Cerebellar nuclear complex (tissue), 1 donor: ENCODE measurements at regions not wholly inside any gene's neighbourhood (a gene's known extent, or its start where the extent isn't known, plus 50 kb on each side); places are given as distances from the start of the nearest gene placed in this dataset.

Experiments
- DNase-seq, 2 experiments: peaks; one replicate each; lab custom pipeline; 2025; lab: John Stamatoyannopoulos, UW

DNA sequence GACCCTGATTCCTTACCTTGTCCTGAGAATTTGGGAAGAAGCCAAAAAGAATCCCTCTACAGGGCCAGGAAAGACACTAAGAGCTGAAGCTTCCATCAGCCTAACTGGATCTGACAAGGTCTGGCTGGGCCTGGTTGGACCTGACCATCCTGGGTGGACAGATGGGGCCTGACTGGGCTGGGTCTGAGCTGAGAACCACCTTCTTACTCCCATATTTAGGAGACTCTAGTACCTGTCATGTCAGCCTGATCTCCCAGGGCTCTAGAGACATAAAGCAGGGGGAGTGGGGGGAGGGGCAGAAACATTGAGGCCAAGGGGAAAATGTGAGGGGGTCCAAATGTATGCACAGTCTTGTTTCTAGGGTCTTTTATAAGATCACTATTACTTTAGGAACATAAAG is 129.9 kb downstream of the BUD13 start:
- DNase-seq = no peak

DNA sequence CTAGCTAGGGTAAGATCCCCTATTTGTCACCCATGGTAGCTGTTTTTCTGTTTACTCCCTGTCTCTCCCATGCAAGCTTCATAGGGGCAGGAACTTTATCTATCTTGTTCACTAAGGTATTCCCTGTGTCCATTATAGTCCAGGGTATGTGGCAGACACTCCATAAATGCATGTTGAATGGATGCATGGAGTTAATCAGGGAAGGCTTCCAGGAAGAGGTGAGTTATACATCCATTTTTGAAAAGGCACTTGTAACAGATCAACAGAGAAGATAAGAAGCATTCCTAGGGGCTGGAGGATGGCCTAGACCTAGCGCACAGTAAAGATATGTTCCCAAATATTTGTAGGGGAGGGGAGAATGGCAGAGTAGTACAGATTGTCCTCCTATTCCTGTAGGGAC is 130.3 kb downstream of the BUD13 start:
- DNase-seq = no peak

DNA sequence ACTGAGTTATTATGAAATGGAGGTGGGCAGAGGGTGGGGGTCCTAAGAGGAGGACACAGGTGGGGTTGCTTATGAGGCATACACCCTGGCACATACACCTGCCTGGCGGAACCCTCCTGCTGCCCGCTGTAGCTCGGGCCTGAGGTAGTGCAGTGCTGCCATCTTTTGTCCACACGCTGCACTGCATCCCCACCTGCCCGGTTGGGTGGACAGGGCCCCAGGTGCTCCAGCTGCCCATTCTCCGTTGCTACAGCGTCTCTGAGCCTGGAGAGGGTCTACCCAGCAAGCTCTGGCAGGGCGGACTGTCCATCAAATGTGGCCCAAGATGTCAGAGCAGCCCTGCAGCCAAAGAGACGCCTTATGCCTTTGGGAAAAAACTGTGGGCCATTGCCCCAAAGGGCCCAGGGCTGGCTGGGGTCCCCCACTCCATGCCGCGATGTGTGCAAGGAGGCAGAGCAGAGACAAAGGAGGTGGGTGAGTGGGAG is 131.2 kb downstream of the BUD13 start:
- DNase-seq = no peak

DNA sequence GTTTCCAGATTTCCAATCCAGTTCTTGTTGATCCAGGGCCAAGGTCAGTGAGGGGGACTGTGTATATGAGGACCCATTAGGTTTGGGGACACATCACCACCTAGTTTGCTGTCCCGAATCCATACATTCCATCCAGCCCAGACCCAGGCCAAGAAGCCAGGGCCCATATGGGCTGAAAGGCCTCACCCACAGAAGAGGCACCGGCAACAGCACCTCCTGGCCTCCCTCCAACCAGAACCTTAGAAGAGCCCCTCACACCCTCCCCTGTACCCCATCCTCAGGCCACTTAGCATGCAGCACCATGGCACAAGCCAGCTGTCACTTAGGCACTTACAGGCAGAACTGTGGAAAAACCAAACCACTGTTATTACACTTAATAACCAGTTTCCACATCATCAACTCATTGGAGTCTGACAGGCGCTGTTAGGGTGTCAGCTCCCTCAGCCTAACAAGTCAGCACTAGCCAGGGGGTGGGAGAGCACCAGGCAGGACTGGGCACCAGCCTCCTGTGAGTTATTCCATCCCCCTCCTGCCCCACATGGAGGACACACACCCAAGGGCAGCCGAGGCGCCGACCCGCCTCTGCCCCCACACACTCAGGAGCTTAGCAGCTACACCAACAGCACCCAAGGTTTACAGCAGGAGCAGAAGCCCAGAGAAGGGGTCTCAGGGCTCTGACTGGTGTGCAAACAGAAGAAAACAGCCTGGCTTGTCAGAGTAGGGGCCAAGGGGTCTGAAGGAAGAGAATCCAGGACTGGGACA is 132.0 kb downstream of the BUD13 start:
- DNase-seq = no peak

DNA sequence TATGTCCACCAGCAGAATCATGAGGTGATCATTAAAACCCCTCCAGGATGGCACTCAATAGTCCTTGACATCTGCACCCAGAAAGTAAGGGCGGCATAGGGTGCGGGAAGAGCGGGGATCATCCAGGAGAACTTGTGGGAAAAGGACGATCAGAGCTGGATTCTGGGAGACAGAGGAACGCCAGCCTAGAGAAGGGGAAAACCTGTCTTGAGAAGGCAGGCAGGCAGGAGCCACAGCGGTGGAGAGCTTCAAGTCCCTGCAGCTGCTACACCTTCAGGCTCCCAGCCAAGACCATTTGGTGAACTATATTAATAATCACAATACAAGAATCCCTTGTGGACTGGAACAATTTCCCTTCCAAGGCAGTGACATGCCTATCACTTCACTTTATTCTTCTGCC is 134.3 kb downstream of the BUD13 start:
- no peak for DNase-seq

DNA sequence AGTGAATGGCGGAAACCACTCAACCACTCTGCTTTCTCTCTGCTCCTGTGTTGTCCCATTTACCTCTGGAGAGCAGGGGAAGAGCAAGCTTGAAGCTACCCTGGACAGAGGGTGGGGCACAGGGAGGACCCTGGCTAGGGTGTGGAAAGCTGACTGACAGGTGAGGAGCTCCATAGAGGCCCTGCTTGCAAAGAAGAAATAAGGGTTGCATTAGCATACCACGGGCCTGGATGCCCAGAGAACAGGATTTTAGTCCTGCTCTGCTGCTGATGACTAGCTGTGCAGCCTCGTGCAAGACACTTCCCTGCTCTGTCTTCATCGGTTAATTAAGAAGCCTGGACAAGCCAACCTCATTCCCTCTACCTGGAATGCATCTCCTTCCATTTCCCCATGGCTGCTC is 135.0 kb downstream of the BUD13 start:
- DNase-seq = no peak

DNA sequence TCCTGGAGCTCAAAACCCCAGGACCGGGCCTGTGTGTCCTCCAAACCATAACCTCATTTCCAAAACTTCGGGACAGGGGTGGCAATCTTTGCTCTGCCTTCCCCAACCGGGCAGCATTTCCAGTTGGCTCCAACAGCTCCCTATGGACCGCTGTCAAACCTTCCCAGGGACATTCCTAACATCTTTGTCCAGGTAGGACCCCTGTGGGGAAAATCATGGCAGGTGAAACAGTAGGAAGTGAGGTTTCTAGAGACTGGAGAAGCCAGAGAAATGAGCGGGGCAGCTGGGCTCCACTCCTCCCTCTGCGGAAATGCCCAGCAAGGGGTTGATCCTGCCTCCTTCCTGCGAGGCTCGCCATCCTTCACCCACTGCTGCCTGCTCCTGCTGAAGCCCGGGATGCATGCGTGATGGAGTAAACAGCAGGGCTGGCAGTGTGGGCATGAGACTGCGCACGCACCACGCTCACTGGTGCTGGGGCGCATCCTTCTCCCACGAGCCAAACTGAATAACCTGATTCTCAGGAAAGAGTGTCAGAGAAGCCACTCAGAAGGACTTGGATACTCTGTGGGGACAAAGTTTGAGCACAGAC is 136.4 kb downstream of the BUD13 start:
- no peak for DNase-seq

DNA sequence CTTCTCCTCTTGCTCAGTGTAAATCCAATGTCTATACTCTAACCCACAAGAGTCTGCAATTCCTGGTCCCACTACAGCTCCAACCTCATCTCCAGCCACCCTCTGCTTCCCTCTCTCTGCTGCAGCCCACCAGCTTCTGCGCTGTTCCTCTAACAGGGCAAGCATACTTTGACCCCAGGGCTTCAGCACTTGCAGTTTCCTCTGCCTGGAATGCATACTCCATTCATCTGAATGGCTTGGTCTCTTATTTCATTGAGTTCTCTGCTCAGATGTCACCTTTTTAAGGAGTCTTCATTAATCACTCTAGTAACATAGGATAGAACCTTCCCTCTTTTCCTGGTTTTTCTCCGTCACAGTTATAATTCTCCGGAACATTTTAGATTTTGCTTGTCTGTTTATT is 141.6 kb downstream of the BUD13 start:
- no peak for DNase-seq

DNA sequence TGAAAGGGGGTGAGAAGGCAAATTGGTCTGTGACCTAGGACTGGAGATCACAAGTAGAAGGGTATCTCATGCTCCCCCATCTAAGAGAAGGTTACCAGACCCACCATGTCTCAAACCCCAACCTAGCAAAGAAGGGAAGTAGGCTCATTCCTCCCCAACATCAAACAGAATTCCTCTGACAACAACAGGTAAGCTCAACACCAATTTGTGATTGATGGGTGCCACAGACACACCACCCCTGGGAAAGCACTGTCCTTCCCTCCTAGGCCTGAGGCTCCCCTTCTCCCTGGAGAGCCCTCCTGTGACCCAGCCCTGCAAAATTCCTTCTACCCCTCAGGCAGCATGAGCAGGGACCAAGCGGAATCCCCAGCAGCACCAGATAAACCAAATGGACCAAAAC is 154.3 kb downstream of the BUD13 start:
- DNase-seq = no peak

DNA sequence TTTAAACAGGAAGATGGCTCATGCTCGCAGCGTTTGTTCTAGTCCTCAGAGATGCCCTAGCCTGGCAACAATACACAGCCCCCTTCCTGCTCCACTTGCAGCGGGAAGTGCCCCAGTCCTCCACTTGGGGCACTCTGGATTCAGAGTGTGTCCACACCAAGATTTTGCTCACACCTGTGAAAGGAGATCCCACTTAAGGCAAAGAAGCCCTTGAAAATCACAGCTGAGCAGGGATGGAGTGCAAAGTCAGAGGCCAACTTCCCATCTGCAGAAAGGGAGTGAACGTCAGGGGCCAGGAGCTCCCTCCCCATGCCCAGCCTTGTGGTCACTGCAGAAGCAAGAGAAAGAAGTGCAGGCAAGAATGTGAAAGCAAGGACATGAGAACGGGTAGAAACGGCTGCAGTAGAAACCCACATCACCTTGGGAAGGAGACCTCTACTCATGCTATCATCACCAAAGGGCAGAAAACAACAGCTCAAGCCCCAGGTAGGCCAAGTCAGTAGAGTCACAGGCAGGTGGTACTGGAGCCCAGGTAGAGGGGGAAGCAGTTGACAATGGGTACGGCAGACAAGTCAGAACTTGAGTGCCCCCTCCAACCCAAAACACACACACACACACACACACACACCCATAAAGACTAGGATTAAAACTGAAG is 157.4 kb downstream of the BUD13 start:
- DNase-seq = no peak

DNA sequence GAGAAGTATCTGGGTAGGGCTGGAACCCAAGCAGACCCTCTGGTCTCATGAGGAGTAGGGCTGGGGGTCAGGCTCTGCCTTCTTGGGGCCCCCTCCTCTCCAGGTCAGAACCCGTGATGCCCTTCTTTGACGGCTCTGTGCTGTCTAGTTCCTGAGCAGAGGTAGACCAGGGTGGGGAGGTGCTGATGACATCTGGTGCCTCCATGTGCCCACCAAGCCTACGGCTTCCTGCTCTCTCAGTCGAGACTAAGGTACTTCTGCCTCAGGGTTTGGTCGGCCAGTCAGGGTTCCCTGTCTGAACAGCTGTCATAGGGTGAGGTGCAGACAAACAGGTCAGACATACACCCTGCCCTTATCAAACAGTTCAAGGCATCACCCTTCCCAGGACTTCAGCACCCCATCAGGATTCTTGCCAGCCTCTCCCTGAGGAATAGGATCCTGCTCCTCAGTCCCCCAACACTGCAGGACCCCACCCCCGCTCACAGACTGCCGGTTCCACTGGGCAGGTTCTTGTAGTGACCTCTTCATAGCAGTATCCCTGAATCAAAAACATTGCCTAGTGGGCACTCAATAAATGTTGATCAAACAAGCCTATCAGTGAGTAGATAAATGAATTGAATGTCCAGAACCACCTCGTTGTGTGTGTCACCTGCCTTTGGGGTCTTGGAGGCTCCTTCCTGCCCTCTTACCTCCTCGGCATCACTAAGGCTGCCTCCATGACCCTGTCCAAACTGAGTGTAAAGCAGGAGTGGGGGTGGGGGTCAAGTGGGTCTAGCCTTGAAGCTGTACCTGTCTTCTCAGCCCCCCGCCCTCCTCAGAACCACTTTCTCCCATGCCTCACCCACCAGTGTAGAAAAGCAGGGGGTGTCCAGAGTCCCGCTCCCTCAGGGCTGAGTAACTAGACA is 158.2 kb downstream of the BUD13 start:
- no peak for DNase-seq

DNA sequence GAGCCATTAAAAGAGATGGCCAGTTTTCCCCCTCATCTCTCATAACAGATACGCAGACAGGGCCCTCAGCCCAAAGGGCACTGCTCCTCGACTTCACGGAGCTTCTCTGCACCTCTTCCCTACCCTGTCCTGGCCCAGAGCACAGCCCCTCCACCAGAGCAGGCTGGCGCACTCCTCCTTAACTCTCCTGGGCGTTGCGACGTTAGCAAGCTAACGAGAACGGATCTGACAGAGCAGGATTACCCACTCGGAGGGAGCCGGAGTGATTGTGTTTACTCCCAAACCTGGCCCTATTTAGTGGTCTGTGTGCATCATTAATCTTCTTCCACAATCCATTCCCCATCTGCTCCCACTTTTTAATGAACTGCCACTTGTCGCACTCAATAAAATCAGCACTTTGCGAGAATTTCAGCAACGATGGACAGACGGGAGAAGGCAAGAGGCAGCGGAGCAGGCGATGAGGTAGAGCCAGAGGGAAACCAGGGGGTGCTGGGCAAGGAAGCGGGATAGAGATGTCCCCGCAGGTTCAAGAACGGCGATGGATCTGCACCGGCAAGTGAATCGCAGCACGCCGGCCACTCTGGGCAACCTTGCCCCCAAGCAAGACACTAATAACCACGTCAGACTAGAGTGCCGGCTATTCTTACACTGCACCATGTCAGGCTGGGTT is 159.4 kb downstream of the BUD13 start:
- no peak for DNase-seq

DNA sequence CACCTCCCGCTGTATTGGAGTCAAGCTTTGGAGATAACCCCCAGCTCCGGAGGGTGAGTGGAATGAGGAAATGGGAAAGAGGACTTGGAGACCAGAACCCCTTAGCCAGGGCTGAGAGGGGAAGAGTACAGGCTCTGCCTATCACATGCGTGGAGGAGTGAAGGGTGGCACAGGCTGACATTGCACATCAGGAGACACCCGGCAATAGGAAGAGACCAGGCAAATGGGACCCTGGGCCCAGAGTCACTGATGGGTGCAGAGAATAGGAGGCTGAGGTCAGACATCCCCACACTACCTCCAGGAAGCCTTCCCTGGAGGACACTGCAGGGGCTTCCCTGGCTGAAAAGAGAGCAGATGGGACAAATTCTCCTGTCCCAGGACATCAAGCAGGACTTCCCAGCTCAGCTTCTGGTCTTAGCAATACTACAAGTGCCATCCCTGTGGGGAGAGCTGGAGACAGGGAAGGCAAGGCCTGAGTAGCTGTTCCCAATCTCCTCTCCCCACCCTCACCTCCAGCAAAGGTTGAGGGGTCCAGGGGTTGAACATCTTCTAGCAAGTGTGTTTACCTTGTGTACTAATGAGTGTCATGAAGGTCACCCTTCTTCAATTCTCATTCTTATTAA is 160.7 kb downstream of the BUD13 start:
- no peak for DNase-seq

DNA sequence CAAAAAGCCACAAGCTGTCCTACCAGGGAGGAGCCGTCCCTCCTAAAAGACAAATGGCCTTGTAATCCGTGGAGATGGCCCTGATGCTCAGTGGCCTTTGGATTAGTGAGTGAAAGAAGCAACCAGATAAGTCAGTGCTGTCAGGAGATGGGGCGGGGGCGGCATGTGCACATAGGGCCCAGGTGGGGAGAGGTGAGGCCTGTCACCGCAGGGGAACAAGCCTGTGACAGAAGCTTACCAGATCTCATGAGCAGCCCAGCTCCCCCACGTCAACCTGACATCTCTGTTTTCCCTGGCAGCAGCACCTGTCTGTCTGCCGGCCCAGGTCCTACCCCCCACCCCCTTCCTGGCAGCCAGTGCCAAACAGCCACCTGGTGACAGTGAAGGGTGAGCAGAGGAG is 162.6 kb downstream of the BUD13 start:
- no peak for DNase-seq

DNA sequence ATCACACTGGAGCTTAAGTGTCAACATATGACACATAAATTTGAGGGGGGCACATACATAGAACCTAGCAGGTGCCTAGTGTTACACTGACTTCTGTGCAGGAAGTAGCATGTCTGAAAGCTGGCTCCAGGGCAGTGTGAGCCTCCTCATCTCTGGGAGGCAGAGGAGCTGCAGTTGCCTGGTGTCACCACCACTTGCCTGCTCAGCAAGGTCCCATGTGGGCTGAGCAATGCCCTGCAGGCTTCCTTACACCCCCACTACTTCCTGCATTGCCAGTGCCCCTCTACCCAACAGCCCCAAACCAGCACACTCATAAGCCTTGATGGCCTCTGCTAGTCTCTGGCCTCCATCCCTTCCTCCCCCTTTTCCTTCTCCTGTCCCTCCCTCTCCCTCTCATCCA is 165.8 kb downstream of the BUD13 start:
- DNase-seq = no peak

DNA sequence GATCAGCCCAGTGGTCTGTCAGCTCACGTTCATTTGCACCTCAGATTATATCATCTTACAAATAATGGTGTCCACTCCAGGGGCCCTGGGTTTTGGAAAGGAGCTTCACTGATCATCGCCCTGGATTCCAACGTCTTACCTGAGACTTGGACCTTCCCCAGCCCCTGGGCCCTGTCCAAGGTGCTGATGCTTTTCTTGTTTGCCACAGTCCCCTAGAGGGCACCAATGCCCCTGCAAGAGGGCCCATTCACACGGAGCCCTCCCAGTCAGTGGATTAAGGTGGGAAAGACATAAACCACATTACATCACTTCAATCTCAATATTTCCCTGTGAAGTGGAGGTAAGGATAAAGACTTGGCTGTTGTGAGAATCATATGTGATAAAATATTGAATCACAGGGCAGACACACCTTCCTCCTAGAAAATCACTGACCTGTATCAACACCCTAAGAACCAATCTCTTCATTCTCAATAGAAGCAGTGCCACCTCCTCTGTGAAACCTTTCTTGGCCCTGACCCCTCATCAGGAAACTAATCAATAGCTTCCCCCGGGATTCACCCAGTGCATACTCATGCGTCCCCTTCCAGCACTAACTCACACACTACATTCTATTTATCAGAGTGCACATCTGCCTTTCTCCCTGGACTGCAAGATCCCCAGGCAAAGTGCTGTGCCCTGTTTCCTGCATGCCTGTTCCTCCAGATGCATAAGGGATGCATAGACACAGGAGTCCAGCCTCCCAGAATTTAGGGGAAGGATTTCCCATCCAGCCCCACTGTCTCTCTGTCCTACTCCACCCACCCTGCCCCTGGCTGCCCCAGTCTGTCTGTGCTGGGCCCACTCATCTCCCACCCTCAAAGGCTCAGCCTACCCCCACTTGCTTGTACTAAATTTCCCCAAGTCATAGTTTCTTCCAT is 167.0 kb downstream of the BUD13 start:
- no peak for DNase-seq

DNA sequence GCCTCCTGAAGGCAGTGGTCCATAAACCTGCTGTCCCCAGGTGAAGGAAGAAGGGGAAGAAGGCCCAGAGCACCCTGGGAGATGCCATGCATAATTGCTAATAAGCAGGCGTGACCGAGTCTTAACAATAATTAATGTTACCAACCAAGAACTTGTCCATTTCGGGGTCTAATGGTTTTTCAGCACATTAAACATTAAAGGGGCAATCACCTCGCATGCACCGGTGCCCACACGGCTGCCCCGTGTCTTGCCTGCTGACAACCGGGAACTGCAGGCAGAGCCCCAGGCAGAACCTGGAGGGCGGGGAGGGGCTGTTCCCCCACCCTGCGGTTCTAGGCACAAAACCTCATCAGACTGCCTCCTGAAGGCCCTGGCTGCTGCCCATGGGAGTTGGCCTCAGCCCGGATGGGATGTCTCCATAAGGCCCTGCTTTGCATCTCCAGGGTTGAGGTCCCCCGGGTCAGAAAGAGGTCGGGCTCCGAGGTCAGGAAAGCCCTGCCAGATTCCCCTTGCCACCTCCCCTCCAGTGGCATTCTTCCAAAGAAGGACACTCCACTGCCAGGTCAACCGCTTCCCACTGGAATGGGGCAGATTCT is 169.0 kb downstream of the BUD13 start:
- DNase-seq = no peak

DNA sequence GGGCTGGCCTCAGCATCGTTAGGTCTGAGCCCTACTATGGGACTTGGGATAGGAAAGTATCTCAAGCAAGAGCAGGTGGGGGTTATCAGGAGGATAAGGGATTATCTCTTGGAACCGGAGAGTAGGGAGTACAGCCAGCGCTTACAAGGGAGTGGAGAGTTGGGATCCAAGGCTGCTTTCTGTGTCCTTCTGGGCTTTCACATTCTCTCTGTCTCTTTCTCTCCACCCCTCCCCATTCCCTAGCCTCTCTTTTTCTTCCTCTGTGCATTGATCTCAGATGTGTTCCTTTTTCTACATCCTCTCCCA is 170.2 kb downstream of the BUD13 start:
- no peak for DNase-seq

DNA sequence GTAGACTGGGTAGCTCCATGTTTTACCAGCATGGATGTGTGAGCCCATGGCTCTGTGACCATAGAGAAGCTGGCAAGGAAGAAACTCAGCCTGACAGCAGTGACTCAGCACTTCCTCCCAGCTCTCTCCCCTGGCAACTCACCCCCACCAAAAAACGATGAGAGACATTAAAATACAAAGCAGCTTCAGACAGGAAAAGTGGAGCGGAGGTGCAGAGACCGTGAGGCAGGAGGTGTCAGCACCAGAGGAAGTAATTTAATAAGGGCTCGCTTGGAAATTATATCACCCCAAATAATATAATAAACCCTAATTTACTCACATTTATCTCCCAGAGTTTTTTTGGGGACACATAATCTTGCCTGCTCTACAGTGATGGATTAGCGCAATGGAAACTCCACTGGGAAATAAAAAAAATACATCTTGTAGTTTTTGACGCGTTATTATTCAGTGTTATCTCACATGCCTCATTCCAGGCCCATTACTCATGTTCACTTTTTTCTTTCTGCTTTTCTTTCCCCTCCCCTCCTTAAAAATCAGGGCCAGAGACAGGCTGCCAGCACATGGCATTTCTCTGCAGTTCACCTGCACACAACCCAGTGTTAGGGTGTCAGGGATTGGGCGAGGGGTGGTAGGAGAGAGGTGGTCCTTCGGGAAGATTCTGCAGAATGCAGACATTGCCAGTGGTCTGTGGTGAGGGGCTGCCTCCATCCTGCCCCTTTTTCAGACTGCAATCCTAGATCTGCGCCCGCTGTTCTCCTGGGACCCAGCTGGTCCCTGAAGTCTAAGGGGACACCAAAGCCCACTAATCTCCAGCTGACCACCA is 170.8 kb downstream of the BUD13 start:
- no peak for DNase-seq
